Common myeloid progenitor, CD34-positive (primary cell): ENCODE measurements at regions not wholly inside any gene's neighbourhood (a gene's known extent, or its start where the extent isn't known, plus 50 kb on each side); places are given as distances from the start of the nearest gene placed in this dataset.

ENCODE experiments used
- CTCF ChIA-PET: fragments of 350-600 bp; sonication (Branson Sonifier 250); formaldehyde crosslinking; loops from one replicate; lab custom pipeline; 2021; ENCODE audit warnings: antibody characterized with exemption; lab: Charles Lee
- POLR2A ChIA-PET: fragments of 350-600 bp; sonication (Branson Sonifier 250); formaldehyde crosslinking; loops from one replicate; lab custom pipeline; 2021; ENCODE audit warnings: antibody characterized with exemption; lab: Charles Lee
- DNase-seq, 3 donors: peaks; one replicate each; pipeline versions ENCODE4 v3.0.0 to v3.0.0-alpha.2; 2013
- H3K27ac ChIP-seq, 2 experiments: 1 replicate in 1 of 2; 2 replicates in 1 of 2; pipeline ENCODE4 v1.7.0; 2013; ENCODE audit warnings: inconsistent platforms in 2 of 2, low read length in 2 of 2, mild to moderate bottlenecking in 2 of 2, low read depth in 1 of 2, moderate library complexity in 1 of 2; ENCODE audit not compliant: severe bottlenecking in 2 of 2, insufficient read depth in 1 of 2, poor library complexity in 1 of 2
- H3K27me3 ChIP-seq, 5 experiments: replicated peaks in 2 of 5; 1 replicate in 3 of 5; 2 replicates in 2 of 5; pipeline versions ENCODE4 v1.6.1 to v1.7.0; 2013; ENCODE audit warnings: low read length in 4 of 5, mild to moderate bottlenecking in 2 of 5, moderate library complexity in 2 of 5, inconsistent platforms in 1 of 5; ENCODE audit not compliant: insufficient read depth in 5 of 5, control insufficient read depth in 4 of 5
- H3K36me3 ChIP-seq, 4 experiments: 1 replicate in 2 of 4; 2 replicates in 2 of 4; pipeline versions ENCODE4 v1.6.1 to v1.7.0; 2013; ENCODE audit warnings: low read length in 3 of 4, control low read depth in 1 of 4, mild to moderate bottlenecking in 1 of 4; ENCODE audit not compliant: control insufficient read depth in 4 of 4, insufficient read depth in 4 of 4
- H3K4me1 ChIP-seq, 4 experiments: 1 replicate in 3 of 4; 2 replicates in 1 of 4; pipeline versions ENCODE4 v1.6.1 to v1.7.1; 2013; ENCODE audit warnings: low read length in 3 of 4, mild to moderate bottlenecking in 3 of 4, control low read depth in 1 of 4, inconsistent platforms in 1 of 4, moderate library complexity in 1 of 4; ENCODE audit not compliant: control insufficient read depth in 4 of 4, insufficient read depth in 4 of 4; ENCODE audit errors: control extremely low read depth in 1 of 4
- H3K4me3 ChIP-seq, 7 experiments: 1 replicate in 4 of 7; 2 replicates in 3 of 7; pipeline versions ENCODE4 v1.5.1 to v1.7.0; 2013; ENCODE audit warnings: mild to moderate bottlenecking in 7 of 7, low read length in 6 of 7, moderate library complexity in 6 of 7, inconsistent platforms in 2 of 7, low read depth in 2 of 7, control low read depth in 1 of 7; ENCODE audit not compliant: insufficient read depth in 4 of 7, control insufficient read depth in 1 of 7; ENCODE audit errors: extremely low read depth in 1 of 7
- H3K9me3 ChIP-seq, 5 experiments: 1 replicate in 4 of 5; 2 replicates in 1 of 5; pipeline versions ENCODE4 v1.6.1 to v1.7.1; 2013; ENCODE audit warnings: low read length in 4 of 5, mild to moderate bottlenecking in 2 of 5, inconsistent platforms in 1 of 5, low read depth in 1 of 5, moderate library complexity in 1 of 5; ENCODE audit not compliant: control insufficient read depth in 4 of 5, insufficient read depth in 2 of 5; ENCODE audit errors: control extremely low read depth in 1 of 5
- WGBS: methylation state at CpG from one replicate; pipeline ENCODE4 v1.1.5; 2013; ENCODE audit not compliant: insufficient coverage; 5-methylcytosine and 5-hydroxymethylcytosine counted together

GRCh38 chr4:13953083-13953482 is 325.6 kb upstream of the BOD1L1 start:
- CTCF ChIA-PET: interaction anchor here (1.1 kb wide), 1 partner anchor 13 kb away, joined by 5 read pairs; no protein-coding TSS in a partner anchor
- WGBS: 96% methylated on average over 6 of the region's 6 CpGs
- H3K36me3 ChIP-seq: no peaks in the 10 kb centered on the region
- H3K4me3 ChIP-seq: no peak overlapping the region
- no peak overlapping the region for H3K27ac ChIP-seq
- H3K9me3 ChIP-seq: no peaks in the 10 kb centered on the region
- DNase-seq: no peak
- POLR2A ChIA-PET: no interaction called here
- peaks cover 0 to 12% (median 7%) of the 10 kb centered on the region in 4 experiments for H3K4me1 ChIP-seq
- H3K27me3 ChIP-seq: no peaks in the 10 kb centered on the region

DNA sequence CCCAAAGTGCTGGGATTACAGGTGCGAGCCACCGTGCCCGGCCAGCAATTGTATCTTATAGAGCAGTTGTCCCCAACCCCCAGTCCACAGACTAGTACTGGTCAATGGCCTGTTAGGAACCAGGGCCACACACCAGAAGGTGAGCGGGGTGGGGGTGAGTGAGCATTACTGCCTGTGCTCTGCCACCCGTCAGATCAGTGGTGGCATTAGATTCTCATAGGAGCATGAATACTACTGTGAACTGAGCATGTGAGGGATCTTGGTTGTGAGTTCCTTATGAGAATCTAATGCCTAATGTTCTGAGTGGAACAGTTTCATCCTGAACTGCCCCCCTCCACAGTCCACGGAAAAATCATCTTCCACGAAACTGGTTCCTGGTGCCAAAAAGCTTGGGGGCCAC is 328.0 kb upstream of the BOD1L1 start:
- H3K27ac ChIP-seq: no peak overlapping the region
- H3K27me3 ChIP-seq: no peaks in the 10 kb centered on the region
- no peak overlapping the region for H3K4me3 ChIP-seq
- 98% methylated on average over 5 of the region's 7 CpGs for WGBS
- ChIA-PET POLR2A (no interaction called here), CTCF (no interaction called here)
- H3K36me3 ChIP-seq: no peaks in the 10 kb centered on the region
- H3K9me3 ChIP-seq: no peaks in the 10 kb centered on the region
- peaks cover 6 to 17% (median 11%) of the 10 kb centered on the region in 4 experiments for H3K4me1 ChIP-seq
- DNase-seq: no peak

DNA sequence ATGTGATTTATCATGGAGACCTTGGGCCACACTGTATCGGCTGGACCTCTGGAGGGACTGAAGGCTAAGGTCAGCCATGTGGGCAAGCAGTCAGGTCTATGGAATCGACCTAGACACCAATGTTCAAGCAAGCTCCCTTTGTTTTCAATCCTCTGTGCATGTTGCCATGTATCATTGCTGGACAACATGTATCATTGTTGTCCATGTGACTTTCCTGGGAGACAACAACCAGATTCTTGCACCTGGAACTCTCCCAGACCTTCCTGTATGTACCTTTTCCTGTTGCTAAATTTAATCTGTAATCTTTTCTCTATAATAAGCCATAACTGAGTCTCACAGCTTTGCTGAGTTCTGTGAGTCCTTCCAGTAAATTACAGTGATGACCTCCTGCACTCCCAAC is 329.4 kb upstream of the BOD1L1 start:
- H3K9me3 ChIP-seq: peaks cover 0 to 1% (median 0%) of the 10 kb centered on the region in 5 experiments
- POLR2A ChIA-PET: no interaction called here
- no peak for DNase-seq
- H3K4me1 ChIP-seq: peaks cover 6 to 17% (median 11%) of the 10 kb centered on the region in 4 experiments
- no peaks in the 10 kb centered on the region for H3K36me3 ChIP-seq
- H3K27me3 ChIP-seq: no peaks in the 10 kb centered on the region
- CTCF ChIA-PET: interaction anchor here (1.1 kb wide), 1 partner anchor 49 kb away, joined by 3 read pairs; no protein-coding TSS in a partner anchor
- H3K27ac ChIP-seq: no peak overlapping the region
- 100% methylated on average over 2 of the region's 2 CpGs for WGBS
- no peak overlapping the region for H3K4me3 ChIP-seq

DNA sequence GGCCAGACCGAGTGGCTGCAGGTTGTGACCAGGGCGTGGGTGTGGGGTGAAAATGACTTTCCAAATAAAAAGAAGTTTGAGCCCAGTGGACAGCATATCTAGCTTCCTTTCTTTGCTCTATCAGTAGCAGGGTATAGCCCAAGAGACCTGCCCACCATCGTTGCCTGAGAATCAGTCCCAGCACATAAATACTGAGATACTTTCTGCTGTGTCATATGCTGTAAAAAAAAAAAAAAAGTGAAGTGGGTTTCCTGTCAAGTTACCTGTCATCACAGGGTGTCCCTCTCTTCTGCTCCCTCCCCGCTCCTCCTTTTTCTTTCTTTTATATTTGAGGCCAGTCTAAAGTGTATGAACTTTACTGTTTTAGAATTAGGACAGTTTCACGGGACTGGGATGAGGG is 330.3 kb upstream of the BOD1L1 start:
- peak in 2 of 3 donors; percentile 66 to 74 for DNase-seq
- no peaks in the 10 kb centered on the region for H3K27me3 ChIP-seq
- POLR2A ChIA-PET: no interaction called here
- no peaks in the 10 kb centered on the region for H3K36me3 ChIP-seq
- H3K27ac ChIP-seq: no peak overlapping the region
- H3K9me3 ChIP-seq: peaks cover 0 to 4% (median 0%) of the 10 kb centered on the region in 5 experiments
- peaks cover 6 to 17% (median 11%) of the 10 kb centered on the region in 4 experiments for H3K4me1 ChIP-seq
- no peak overlapping the region for H3K4me3 ChIP-seq
- CTCF ChIA-PET: interaction anchor here (1.1 to 1.6 kb wide), 2 partner anchors 37 to 50 kb away, joined by 3 to 4 read pairs; no protein-coding TSS in a partner anchor
- WGBS: 100% methylated on average over 2 of the region's 5 CpGs

- H3K4me1 ChIP-seq: peaks cover 0 to 2% (median 1%) of the 10 kb centered on the region in 4 experiments
- H3K36me3 ChIP-seq: no peaks in the 10 kb centered on the region
- H3K9me3 ChIP-seq: peaks cover 0 to 4% (median 0%) of the 10 kb centered on the region in 5 experiments
- ChIA-PET POLR2A (no interaction called here), CTCF (no interaction called here)
- no peak overlapping the region for H3K27ac ChIP-seq
- 100% methylated on average over 2 of the region's 2 CpGs for WGBS
- H3K4me3 ChIP-seq: no peak overlapping the region
- H3K27me3 ChIP-seq: no peaks in the 10 kb centered on the region
- no peak for DNase-seq
These were observed 336.1 kb upstream of the BOD1L1 start for GRCh38 chr4:13963601-13964000.

DNA sequence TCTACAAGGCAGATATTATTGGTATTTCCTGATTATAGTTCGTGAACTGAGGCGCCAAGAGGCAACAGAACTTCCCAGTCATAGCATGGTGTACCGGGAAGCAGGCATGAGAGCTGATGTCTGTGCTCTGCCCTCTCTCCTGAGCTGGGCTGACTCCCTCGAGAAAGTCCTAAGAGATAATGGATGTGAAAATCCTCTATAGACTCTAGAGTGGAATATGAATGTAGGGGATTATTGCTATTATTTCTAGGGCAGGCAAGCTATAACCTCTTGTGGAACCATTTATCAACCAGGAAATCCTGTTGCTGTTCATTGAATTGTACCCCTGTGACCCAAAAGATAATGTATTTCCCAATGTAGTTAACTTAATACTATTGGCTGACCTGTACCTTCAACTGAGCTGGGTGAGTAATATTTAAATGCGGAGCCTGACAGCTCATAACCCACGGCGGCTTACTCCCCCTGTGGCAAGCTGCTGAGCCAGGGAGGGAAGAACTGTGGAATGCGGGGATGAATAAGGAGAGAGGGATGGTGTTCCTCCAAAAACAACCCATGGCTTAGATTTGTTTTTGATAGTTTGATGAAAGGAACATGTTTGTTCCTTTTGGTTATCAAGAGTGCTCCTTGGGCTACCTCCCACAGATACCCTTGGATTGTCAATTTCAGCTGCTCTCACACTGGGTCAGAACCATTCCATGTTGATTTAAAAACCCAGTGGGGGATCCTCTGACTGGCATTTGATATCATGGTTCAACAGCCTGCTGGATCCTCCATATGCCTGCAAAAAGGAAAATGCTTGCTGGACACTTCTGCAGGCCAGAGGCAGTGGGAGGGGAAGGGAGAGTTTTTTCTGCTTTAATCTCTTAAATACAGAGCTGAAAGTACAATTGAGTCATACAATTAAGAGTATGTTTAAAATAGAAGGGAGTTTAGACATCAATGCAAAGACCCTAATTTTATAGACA is 339.0 kb upstream of the BOD1L1 start:
- ChIA-PET CTCF (interaction anchor here (1.0 kb wide), 1 partner anchor 13 kb away, joined by 5 read pairs; no protein-coding TSS in a partner anchor), POLR2A (no interaction called here)
- no peaks in the 10 kb centered on the region for H3K4me1 ChIP-seq
- 90% methylated on average over 6 of the region's 8 CpGs for WGBS
- H3K27ac ChIP-seq: no peak overlapping the region
- DNase-seq: no peak
- H3K36me3 ChIP-seq: no peaks in the 10 kb centered on the region
- no peaks in the 10 kb centered on the region for H3K27me3 ChIP-seq
- peaks cover 0 to 4% (median 0%) of the 10 kb centered on the region in 5 experiments for H3K9me3 ChIP-seq
- H3K4me3 ChIP-seq: no peak overlapping the region

GRCh38 chr4:13968723-13969122 is 341.2 kb upstream of the BOD1L1 start:
- WGBS: 90% methylated on average over 2 of the region's 2 CpGs
- DNase-seq: no peak
- no peaks in the 10 kb centered on the region for H3K36me3 ChIP-seq
- no peaks in the 10 kb centered on the region for H3K4me1 ChIP-seq
- H3K27ac ChIP-seq: no peak overlapping the region
- H3K27me3 ChIP-seq: no peaks in the 10 kb centered on the region
- no peaks in the 10 kb centered on the region for H3K9me3 ChIP-seq
- ChIA-PET POLR2A (no interaction called here), CTCF (no interaction called here)
- no peak overlapping the region for H3K4me3 ChIP-seq
